Subcutaneous abdominal adipose tissue (tissue), 5 donors: ENCODE measurements at regions not wholly inside any gene's neighbourhood (a gene's known extent, or its start where the extent isn't known, plus 50 kb on each side); places are given as distances from the start of the nearest gene placed in this dataset.

Source experiments
- H3K27ac ChIP-seq: one replicate; pipeline ENCODE4 v1.7.0; 2013; ENCODE audit warnings: low read depth, mild to moderate bottlenecking, inconsistent platforms, low read length, moderate library complexity
- H3K27me3 ChIP-seq, 5 donors: one replicate each; pipeline ENCODE4 v1.7.0; 2013; ENCODE audit warnings: low read length in 5 of 5, inconsistent platforms in 1 of 5; ENCODE audit not compliant: control insufficient read depth in 5 of 5, insufficient read depth in 4 of 5
- H3K36me3 ChIP-seq, 5 donors: one replicate each; pipeline ENCODE4 v1.7.0; 2013; ENCODE audit warnings: low read length in 5 of 5; ENCODE audit not compliant: control insufficient read depth in 5 of 5, insufficient read depth in 5 of 5
- H3K4me1 ChIP-seq, 5 donors: one replicate each; pipeline ENCODE4 v1.7.0; 2013; ENCODE audit warnings: low read length in 5 of 5, mild to moderate bottlenecking in 3 of 5, moderate library complexity in 1 of 5; ENCODE audit not compliant: control insufficient read depth in 5 of 5, insufficient read depth in 5 of 5
- H3K4me3 ChIP-seq, 5 donors: one replicate each; pipeline ENCODE4 v1.7.0; 2013; ENCODE audit warnings: low read length in 5 of 5, low read depth in 1 of 5
- H3K9ac ChIP-seq, 5 donors: one replicate each; pipeline ENCODE4 v1.7.0; 2013; ENCODE audit warnings: low read length in 5 of 5, mild to moderate bottlenecking in 4 of 5, moderate library complexity in 3 of 5
- H3K9me3 ChIP-seq, 5 donors: one replicate each; pipeline ENCODE4 v1.7.0; 2013; ENCODE audit warnings: low read length in 5 of 5; ENCODE audit not compliant: control insufficient read depth in 5 of 5
- donor health status: healthy.
- donor health status: healthy.
- donor health status: healthy.
- donor health status: healthy.
- donor health status: healthy.

DNA sequence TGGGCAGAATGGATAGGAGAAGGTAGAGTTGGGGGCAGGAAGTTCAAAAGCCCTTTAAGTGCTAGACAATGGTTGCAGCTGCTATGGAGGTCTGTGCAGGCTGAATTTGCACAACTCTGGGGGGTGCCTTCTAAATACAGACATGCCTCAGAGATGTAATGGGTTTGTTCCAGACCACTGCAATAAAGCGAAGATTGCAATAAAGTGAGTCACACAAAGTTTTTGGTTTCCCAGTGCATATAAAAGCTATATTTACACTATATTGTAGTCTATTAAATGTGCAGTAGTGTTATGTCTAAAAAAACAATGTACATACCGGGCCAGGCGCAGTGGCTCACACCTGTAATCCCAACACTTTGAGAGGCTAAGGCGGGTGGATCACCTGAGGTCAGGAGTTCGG, 60.5 kb upstream of the MYOCD start:
- no peak overlapping the region for H3K9ac ChIP-seq
- no peak overlapping the region for H3K27ac ChIP-seq
- H3K9me3 ChIP-seq: no peaks in the 10 kb centered on the region
- no peaks in the 10 kb centered on the region for H3K36me3 ChIP-seq
- no peaks in the 10 kb centered on the region for H3K4me1 ChIP-seq
- no peaks in the 10 kb centered on the region for H3K27me3 ChIP-seq
- no peak overlapping the region for H3K4me3 ChIP-seq

DNA sequence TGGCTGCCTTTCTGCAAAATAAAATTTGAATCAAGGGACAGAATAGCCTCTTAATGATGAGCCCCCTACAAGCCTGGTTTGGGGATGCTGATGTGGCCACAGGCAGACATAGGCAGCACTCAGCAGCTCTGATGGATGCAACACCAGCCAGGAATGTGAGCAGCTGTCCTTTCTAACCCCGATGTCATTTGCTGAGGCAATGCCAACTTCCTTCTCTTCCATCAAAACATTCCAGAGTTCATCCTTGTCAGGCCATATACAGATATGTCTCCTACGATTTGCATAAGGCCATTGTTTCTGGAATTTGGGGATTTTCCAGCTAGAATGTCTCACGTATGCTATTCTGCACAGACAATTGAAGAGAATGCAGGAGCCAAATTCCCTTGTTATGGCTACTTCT, 52.1 kb upstream of the MYOCD start:
- Histone ChIP-seq H3K9ac (no peak overlapping the region), H3K4me3 (no peak overlapping the region), H3K27me3 (no peaks in the 10 kb centered on the region), H3K9me3 (no peaks in the 10 kb centered on the region), H3K36me3 (no peaks in the 10 kb centered on the region), H3K4me1 (no peaks in the 10 kb centered on the region), H3K27ac (no peak overlapping the region)
